NCI-H187 treated with DMSO at 0.1 percent for 48 hours (cell line): ENCODE measurements at regions not wholly inside any gene's neighbourhood (a gene's known extent, or its start where the extent isn't known, plus 50 kb on each side); places are given as distances from the start of the nearest gene placed in this dataset.

Experiments used
- DNase-seq: peaks from one replicate; lab custom pipeline; 2025; lab: John Stamatoyannopoulos, UW

- DNase-seq: no peak
Measured at GRCh38 chr13:22009937-22010336, 339.1 kb downstream of the FGF9 start.

GRCh38 chr13:22012686-22013085 lies 341.8 kb downstream of the FGF9 start:
- no peak for DNase-seq

- no peak for DNase-seq
Measured at GRCh38 chr13:22014469-22014868, 343.6 kb downstream of the FGF9 start.

- no peak for DNase-seq
Measured at GRCh38 chr13:22017226-22017625, 346.4 kb downstream of the FGF9 start.

- DNase-seq: no peak
Measured at GRCh38 chr13:22018076-22018835, 347.4 kb downstream of the FGF9 start.

GRCh38 chr13:22018836-22019210 lies 347.9 kb downstream of the FGF9 start:
- DNase-seq: no peak

- DNase-seq: no peak
Measured at GRCh38 chr13:22024381-22024994, 353.6 kb downstream of the FGF9 start.

- DNase-seq: no peak
Measured at GRCh38 chr13:22027566-22027965, 356.7 kb downstream of the FGF9 start.

- DNase-seq: no peak
Measured at GRCh38 chr13:22028831-22029230, 358.0 kb downstream of the FGF9 start.

GRCh38 chr13:22030321-22030720 lies 359.4 kb downstream of the FGF9 start:
- DNase-seq: no peak

- DNase-seq: no peak
Measured at GRCh38 chr13:22031702-22032286, 360.9 kb downstream of the FGF9 start.

GRCh38 chr13:22032905-22033304 lies 362.0 kb downstream of the FGF9 start:
- DNase-seq: no peak

GRCh38 chr13:22039961-22040360 lies 369.1 kb downstream of the FGF9 start:
- DNase-seq: no peak

GRCh38 chr13:22040810-22041364 lies 370.0 kb downstream of the FGF9 start:
- DNase-seq: no peak

- no peak for DNase-seq
Measured at GRCh38 chr13:22041741-22042140, 370.9 kb downstream of the FGF9 start.

- DNase-seq: no peak
Measured at GRCh38 chr13:22047082-22047784, 376.4 kb downstream of the FGF9 start.

- no peak for DNase-seq
Measured at GRCh38 chr13:22047785-22048104, 376.9 kb downstream of the FGF9 start.

GRCh38 chr13:22049384-22049783 lies 378.5 kb downstream of the FGF9 start:
- DNase-seq: peak; percentile 3

GRCh38 chr13:22050951-22051563 lies 380.2 kb downstream of the FGF9 start:
- DNase-seq: no peak

- DNase-seq: no peak
Measured at GRCh38 chr13:22053053-22053452, 382.2 kb downstream of the FGF9 start.

- DNase-seq: no peak
Measured at GRCh38 chr13:22055259-22055658, 384.4 kb downstream of the FGF9 start.

- DNase-seq: no peak
Measured at GRCh38 chr13:22060187-22060586, 389.3 kb downstream of the FGF9 start.
